DND-41 (cell line): ENCODE measurements at regions not wholly inside any gene's neighbourhood (a gene's known extent, or its start where the extent isn't known, plus 50 kb on each side); places are given as distances from the start of the nearest gene placed in this dataset.

ENCODE experiments used
- ATAC-seq: fragments of 200-7000 bp; cut with Tn5 transposase; 3 replicates; pipeline ENCODE4 v1.9.1; 2021; ENCODE audit warnings: low read depth; ENCODE audit not compliant: insufficient read depth
- DNase-seq: peaks from one replicate; pipeline ENCODE4 v3.0.0-alpha.2; 2020
- H2AFZ ChIP-seq: 2 replicates; pipeline ENCODE4 v1.6.0; 2012; ENCODE audit warnings: low read depth, low read length
- H3K27ac ChIP-seq: 2 replicates; pipeline ENCODE4 v1.5.1; 2012; ENCODE audit warnings: low read length, inconsistent platforms
- H3K27me3 ChIP-seq: fragments of 200-600 bp; sonication (generic); 2 replicates; pipeline ENCODE4 v1.6.0; 2012; ENCODE audit warnings: low read length, mild to moderate bottlenecking, inconsistent platforms; ENCODE audit not compliant: insufficient read depth, poor library complexity
- H3K36me3 ChIP-seq: 2 replicates; pipeline ENCODE4 v1.5.1; 2012; ENCODE audit warnings: low read length, inconsistent platforms; ENCODE audit not compliant: insufficient read depth
- H3K4me1 ChIP-seq: 2 replicates; pipeline ENCODE4 v1.5.1; 2012; ENCODE audit warnings: mild to moderate bottlenecking, low read length; ENCODE audit not compliant: insufficient read depth
- H3K4me2 ChIP-seq: 2 replicates; pipeline ENCODE4 v1.6.0; 2012; ENCODE audit warnings: mild to moderate bottlenecking, moderate library complexity, low read length, inconsistent platforms; ENCODE audit not compliant: insufficient read depth
- H3K4me3 ChIP-seq, 2 experiments: fragments of 200-600 bp in 1 of 2; shearing (Covaris generic) in 1 of 2; 2 replicates each; pipeline ENCODE4 v1.5.1; 2012 to 2016; ENCODE audit warnings: inconsistent platforms in 2 of 2, low read length in 2 of 2, mild to moderate bottlenecking in 2 of 2, low read depth in 1 of 2, moderate library complexity in 1 of 2
- H3K79me2 ChIP-seq: 2 replicates; pipeline ENCODE4 v1.6.0; 2012; ENCODE audit warnings: low read length, inconsistent platforms; ENCODE audit not compliant: insufficient read depth
- H3K9ac ChIP-seq: 2 replicates; pipeline ENCODE4 v1.6.0; 2012; ENCODE audit warnings: low read depth, mild to moderate bottlenecking, inconsistent platforms, low read length, moderate library complexity
- H3K9me3 ChIP-seq: 2 replicates; pipeline ENCODE4 v1.5.1; 2012; ENCODE audit warnings: low read length, moderate library complexity, mild to moderate bottlenecking, inconsistent platforms; ENCODE audit not compliant: insufficient read depth, severe bottlenecking
- H4K20me1 ChIP-seq: 2 replicates; pipeline ENCODE4 v1.6.0; 2012; ENCODE audit warnings: low read length; ENCODE audit not compliant: insufficient read depth
- CTCF ChIP-seq: IDR thresholded peaks from 2 replicates; pipeline ENCODE4 v1.5.1; 2012; ENCODE audit warnings: borderline replicate concordance, low read length, moderate library complexity, mild to moderate bottlenecking; ENCODE audit not compliant: poor library complexity, severe bottlenecking; ENCODE audit errors: extremely low read depth
- EZH2 ChIP-seq: IDR thresholded peaks from 3 replicates; pipeline ENCODE4 v1.6.1; 2012; ENCODE audit warnings: borderline replicate concordance, low read depth, mild to moderate bottlenecking, moderate library complexity, low read length, inconsistent platforms; ENCODE audit not compliant: severe bottlenecking

GRCh38 chr9:7707934-7708333, 91.6 kb downstream of the DMAC1 start:
- ATAC-seq: no peak
- H2AFZ ChIP-seq: no peak overlapping the region
- H3K36me3 ChIP-seq: no peaks in the 10 kb centered on the region
- H3K4me1 ChIP-seq: no peaks in the 10 kb centered on the region
- no peak overlapping the region for H3K4me3 ChIP-seq
- no peaks in the 10 kb centered on the region for H4K20me1 ChIP-seq
- H3K27me3 ChIP-seq: no peaks in the 10 kb centered on the region
- no peaks in the 10 kb centered on the region for H3K9me3 ChIP-seq
- no peak overlapping the region for H3K4me2 ChIP-seq
- H3K79me2 ChIP-seq: no peaks in the 10 kb centered on the region
- no peak for DNase-seq
- TF ChIP-seq EZH2 (no peak), CTCF (no peak)
- no peak overlapping the region for H3K27ac ChIP-seq
- no peak overlapping the region for H3K9ac ChIP-seq

GRCh38 chr9:7704543-7704942, 95.0 kb downstream of the DMAC1 start:
- TF ChIP-seq CTCF: no peak
- TF ChIP-seq EZH2: no peak
- Histone ChIP-seq H3K79me2 (no peaks in the 10 kb centered on the region), H3K9me3 (no peaks in the 10 kb centered on the region), H4K20me1 (no peaks in the 10 kb centered on the region), H3K4me3 (no peak overlapping the region), H3K4me2 (no peak overlapping the region), H3K9ac (no peak overlapping the region), H3K27me3 (no peaks in the 10 kb centered on the region), H3K36me3 (no peaks in the 10 kb centered on the region), H2AFZ (no peak overlapping the region), H3K27ac (no peak overlapping the region), H3K4me1 (no peaks in the 10 kb centered on the region)
- DNase-seq (no peak), ATAC-seq (no peak)

GRCh38 chr9:7691909-7692308, 107.7 kb downstream of the DMAC1 start:
- Histone ChIP-seq H3K9me3 (no peaks in the 10 kb centered on the region), H4K20me1 (no peaks in the 10 kb centered on the region), H3K27ac (no peak overlapping the region), H3K79me2 (no peaks in the 10 kb centered on the region), H3K9ac (no peak overlapping the region), H3K4me3 (no peak overlapping the region), H2AFZ (no peak overlapping the region), H3K27me3 (no peaks in the 10 kb centered on the region), H3K36me3 (no peaks in the 10 kb centered on the region), H3K4me1 (no peaks in the 10 kb centered on the region), H3K4me2 (no peak overlapping the region)
- ATAC-seq (no peak), DNase-seq (no peak)
- TF ChIP-seq CTCF (no peak), EZH2 (no peak)

GRCh38 chr9:7690014-7690413, 109.6 kb downstream of the DMAC1 start:
- Histone ChIP-seq H3K27ac (no peak overlapping the region), H3K9me3 (no peaks in the 10 kb centered on the region), H3K27me3 (no peaks in the 10 kb centered on the region), H2AFZ (no peak overlapping the region), H4K20me1 (no peaks in the 10 kb centered on the region), H3K4me2 (no peak overlapping the region), H3K79me2 (no peaks in the 10 kb centered on the region), H3K4me1 (no peaks in the 10 kb centered on the region), H3K9ac (no peak overlapping the region), H3K4me3 (no peak overlapping the region), H3K36me3 (no peaks in the 10 kb centered on the region)
- no peak for ATAC-seq
- DNase-seq: no peak
- TF ChIP-seq CTCF (no peak), EZH2 (no peak)
